ENCODE measurements at regions not wholly inside any gene's neighbourhood (a gene's known extent, or its start where the extent isn't known, plus 50 kb on each side); places are given as distances from the start of the nearest gene placed in this dataset.

- DNase-seq, result no peak
These were observed 79.8 kb upstream of the IGF1R start for GRCh38 chr15:98568382-98569017.

GRCh38 chr15:98570119-98570518 lies 78.2 kb upstream of the IGF1R start:
- DNase-seq, result no peak

GRCh38 chr15:98580572-98580971 lies 67.8 kb upstream of the IGF1R start:
- DNase-seq, result no peak

- no peak for DNase-seq
These were observed 66.6 kb upstream of the IGF1R start for GRCh38 chr15:98581715-98582114.

- DNase-seq, result no peak
These were observed 65.3 kb upstream of the IGF1R start for GRCh38 chr15:98582900-98583554.

GRCh38 chr15:98583771-98584430 lies 64.4 kb upstream of the IGF1R start:
- no peak for DNase-seq

GRCh38 chr15:98586066-98586465 lies 62.3 kb upstream of the IGF1R start:
- no peak for DNase-seq

GRCh38 chr15:98592136-98592535 lies 56.2 kb upstream of the IGF1R start:
- no peak for DNase-seq

- no peak for DNase-seq
These were observed 52.2 kb upstream of the IGF1R start for GRCh38 chr15:98596131-98596530.

- no peak for DNase-seq
These were observed 51.4 kb upstream of the IGF1R start for GRCh38 chr15:98596885-98597392.

GRCh38 chr15:98597666-98598065 lies 50.7 kb upstream of the IGF1R start:
- DNase-seq, result no peak

Measured in NCI-H1105 (cell line).